GM18502 (cell line): ENCODE measurements at regions not wholly inside any gene's neighbourhood (a gene's known extent, or its start where the extent isn't known, plus 50 kb on each side); places are given as distances from the start of the nearest gene placed in this dataset.
"Not testable (repeated sequence)": the region's sequence is repeated elsewhere in the genome, so short reads cannot be mapped to it uniquely, and the experiment has no call there.

ENCODE experiments used
- ATAC-seq: cut with Tn5 transposase; IDR thresholded peaks from one replicate; pipeline ENCODE4 v1.9.1; 2021; ENCODE audit warnings: mild to moderate bottlenecking; ENCODE audit not compliant: unreplicated experiment, poor library complexity

DNA sequence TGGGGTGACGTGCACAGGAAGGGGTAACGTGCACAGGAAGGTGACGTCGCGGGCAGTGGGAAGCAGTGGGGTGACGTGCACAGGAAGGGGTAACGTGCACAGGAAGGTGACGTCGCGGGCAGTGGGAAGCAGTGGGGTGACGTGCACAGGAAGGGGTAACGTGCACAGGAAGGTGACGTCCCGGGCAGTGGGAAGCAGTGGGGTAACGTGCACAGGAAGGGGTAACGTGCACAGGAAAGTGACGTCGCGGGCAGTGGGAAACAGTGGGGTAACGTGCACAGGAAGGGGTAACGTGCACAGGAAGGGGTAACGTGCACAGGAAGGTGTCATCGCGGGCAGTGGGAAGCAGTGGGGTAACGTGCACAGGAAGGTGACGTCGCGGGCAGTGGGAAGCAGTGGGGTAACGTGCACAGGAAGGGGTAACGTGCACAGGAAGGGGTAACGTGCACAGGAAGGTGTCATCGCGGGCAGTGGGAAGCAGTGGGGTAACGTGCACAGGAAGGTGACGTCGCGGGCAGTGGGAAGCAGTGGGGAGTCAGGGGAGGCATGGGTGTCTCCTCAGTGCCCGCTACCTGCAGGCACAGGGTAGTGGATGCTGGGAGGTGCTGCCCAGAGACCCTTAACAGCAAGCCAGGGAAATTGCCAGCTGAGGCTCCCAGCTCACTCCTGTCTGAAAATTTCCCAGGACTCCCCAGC is 68.0 kb upstream of the CTBP2 start:
- ATAC-seq = not testable (repeated sequence)

- ATAC-seq = no peak
Observed at GRCh38 chr10:125227546-125227945, 67.2 kb upstream of the CTBP2 start.

DNA sequence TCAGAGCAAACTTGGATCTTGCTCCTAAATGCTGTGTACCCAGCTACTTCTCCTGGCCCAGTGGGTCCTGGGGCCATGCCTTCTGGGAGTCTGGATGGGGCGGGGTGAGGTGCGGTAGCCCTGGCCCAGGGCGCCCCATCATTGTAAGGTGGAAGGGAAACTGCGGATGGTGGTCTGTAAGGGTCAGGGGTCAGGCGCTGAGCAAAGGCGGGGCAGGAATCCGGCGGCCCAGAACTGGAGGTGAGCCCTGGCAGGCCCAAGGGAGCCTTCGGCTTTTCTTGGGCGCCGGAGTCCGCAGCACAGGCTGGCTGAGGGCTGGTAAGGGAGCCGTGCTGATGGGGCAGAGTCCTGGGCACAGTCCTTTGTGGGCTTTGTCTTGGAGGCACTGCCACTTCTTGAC is 66.5 kb upstream of the CTBP2 start:
- no peak for ATAC-seq

DNA sequence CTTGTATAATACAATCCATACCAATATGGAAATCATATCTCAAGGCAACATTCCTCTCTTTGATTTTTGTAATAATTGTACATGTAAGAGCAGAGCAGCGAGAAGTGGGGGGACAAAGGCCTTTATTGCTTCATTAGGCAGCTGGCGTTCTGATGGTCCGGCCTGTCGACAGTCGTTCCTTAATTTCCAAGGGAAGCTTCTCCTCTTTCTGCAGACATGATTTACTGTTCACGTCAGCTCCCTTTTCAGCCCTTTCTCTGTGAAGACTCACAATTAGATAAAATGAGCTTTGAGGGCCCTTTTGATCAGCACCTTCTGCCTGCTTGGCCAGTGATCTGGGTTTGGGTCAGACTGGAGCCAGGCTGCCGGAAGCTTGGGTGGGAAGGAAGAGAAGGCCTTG is 65.6 kb upstream of the CTBP2 start:
- ATAC-seq = no peak

DNA sequence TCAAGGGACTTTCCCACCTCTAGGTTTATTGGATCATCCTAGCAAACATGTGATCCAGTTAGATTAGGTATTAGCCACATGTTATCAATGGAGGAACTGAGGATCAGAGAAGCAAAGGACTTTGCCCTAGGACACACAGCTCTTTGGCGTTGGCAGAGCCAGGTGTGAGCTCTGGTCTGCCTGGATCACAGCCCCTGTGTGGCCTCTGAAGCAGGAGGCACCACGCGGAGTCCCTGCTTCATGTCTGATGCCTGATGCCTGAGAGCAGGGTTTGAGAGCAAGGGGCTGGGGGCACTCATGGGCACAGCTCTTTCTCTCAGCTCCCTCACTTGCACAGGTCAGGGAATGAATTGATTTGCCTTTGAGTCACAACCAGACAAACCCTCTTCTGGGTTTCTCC is 64.7 kb upstream of the CTBP2 start:
- ATAC-seq = no peak

DNA sequence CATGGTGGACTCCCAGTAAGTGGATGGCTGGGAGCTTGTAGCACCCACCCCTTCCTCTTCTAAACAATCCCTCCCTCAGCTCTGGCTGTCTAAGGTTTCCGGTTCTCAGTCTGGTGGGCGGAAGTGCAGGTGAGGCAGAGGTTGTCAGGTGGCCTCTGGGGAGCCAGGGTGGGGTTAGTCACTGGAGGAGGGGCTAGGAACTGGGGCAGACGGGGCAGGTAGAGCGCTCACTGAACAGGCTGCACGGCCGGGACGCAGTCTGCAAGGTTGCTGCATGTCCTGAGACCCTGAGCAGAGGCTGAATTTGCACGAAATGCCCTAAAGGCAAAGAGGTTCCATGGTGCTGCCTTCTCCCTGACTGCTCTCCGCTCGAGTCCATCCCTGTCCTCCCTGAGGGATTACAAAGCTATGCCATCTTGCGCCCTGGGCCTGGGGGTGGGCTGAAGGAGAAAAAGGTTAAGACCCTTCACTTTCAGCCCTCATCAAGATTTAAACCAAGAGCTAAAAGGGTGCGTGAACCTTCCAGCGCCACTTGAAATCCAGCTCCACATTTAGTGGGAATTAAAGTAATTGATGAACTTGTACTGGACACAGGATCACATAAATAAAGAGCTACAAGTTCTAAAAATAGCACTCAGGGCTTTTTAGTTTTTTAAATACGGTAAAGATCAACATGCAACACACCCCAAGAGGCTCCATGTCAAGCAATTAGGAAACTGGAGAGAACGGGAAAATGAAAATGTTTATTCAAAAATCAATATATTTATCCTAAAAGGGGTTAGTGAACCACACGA is 62.3 kb upstream of the CTBP2 start:
- ATAC-seq = no peak

DNA sequence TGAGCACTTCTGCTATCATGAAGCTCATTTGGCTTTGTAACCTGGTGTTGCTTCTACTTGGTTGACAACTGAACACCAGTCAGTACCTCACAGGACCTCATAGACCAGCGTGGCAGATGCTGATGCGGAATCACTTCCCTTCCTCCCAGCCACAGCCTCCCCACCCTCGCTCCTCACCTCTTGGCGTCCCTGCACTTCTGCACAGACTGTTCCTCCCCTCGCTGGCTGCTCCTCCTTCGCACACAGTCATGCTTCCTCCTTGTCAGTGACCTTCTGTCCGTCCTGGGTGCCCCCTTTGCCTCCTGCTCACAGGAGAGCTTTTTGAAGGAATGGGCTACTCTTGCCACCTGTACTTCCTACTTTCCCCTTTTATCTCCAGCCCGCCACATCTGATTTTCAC is 61.4 kb upstream of the CTBP2 start:
- ATAC-seq = no peak

GRCh38 chr10:125219776-125220175 is 59.4 kb upstream of the CTBP2 start:
- ATAC-seq = no peak

- no peak for ATAC-seq
Observed at GRCh38 chr10:125218967-125219366, 58.6 kb upstream of the CTBP2 start.

DNA sequence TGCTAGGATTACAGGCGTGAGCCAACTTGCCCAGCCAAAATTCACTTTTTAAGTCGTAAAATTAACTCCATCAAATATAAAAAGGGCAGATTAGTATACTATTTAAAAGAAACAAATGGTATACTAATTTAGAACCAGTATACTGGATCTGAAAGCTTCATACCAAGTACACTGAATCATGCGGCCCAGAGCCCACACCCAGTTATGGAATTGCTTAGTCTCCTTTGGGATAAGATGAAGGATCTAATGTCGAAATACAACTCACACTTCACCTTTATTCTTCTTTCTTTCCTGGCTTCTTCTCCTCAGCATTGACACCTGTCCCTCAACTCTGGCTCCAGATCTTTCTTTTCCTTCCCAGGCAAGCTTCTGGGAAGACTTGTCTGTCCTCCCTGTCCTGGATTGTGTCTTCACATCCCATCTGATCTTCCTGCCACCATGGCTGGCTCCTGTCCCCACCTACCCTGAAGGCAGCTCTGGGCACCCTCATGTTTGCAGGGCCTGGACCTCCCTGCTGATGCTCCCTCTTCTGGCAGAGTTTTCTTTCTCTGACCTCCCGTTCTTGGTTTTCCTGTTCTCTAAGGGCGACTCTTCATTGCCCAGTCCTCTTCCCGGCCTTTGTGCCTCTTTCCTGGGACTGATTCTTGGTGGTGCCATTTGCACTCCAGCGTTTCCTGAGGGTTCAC is 57.8 kb upstream of the CTBP2 start:
- no peak for ATAC-seq

GRCh38 chr10:125216861-125217260 is 56.5 kb upstream of the CTBP2 start:
- ATAC-seq = no peak

DNA sequence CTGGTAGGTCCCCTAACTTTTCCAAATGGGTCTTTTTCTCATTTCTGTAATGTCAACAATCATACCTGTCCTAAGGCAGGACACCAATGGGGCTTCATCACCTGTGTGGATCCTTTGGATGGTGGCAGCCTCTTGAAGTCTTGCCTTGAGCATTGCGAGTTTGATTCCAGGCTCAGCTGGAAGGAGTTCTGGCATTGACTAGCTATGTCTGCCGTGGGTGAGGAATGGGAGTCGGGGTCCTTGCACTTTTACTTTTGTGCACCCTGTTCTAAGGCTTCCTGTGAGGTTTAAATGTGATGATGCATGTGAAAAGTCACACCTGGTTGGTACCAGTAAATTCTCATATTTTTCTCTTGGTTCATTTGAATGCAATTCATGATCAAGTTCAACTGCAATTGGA is 55.9 kb upstream of the CTBP2 start:
- no peak for ATAC-seq

DNA sequence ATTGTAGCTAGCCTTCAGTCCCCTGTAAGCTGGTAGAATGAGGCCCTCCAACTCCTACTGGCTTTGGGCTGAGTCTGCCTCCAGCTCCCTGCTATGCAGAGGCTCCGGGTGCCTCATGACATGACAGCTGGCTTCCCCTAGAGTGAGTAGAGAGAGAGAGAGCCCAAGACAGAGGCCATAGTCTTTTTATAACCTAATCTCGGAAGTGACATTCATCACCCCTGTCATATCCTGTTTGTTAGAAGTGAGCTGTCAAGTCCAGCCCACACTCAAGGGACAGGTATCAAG is 53.9 kb upstream of the CTBP2 start:
- no peak for ATAC-seq

DNA sequence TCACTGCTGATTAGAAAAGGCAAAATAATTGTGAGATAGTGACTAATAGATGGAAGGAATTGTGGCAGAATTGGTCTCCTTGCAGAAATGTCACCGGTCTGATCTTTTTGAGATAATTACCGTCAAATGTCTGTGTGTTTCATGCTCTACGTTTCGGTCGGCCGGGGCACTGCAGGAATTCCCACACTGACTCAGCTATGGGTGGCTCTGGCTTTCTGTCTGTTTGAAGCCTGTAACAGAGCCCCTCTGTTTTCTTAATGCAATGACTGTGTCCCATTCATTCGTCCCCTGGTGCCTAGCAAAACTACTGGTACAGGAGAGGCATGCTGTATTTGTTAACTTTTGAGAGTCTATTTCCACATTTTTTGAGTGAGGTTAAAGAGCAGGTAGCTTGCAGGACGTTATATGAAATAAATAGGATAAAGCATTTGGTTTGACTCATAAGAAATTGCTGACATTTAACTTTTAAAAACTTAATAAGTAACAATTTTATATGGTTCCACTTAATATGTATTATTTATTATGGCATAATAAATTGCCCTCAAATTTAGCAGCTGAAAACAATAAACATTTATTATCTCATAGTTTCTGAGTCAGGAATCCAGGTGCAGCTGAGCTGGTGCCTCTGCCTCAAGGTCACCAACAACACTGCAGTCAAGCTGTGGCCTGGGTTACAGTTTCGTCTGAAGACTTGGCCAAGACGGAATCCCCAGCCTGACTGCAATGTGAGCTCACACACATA is 53.3 kb upstream of the CTBP2 start:
- ATAC-seq = no peak

DNA sequence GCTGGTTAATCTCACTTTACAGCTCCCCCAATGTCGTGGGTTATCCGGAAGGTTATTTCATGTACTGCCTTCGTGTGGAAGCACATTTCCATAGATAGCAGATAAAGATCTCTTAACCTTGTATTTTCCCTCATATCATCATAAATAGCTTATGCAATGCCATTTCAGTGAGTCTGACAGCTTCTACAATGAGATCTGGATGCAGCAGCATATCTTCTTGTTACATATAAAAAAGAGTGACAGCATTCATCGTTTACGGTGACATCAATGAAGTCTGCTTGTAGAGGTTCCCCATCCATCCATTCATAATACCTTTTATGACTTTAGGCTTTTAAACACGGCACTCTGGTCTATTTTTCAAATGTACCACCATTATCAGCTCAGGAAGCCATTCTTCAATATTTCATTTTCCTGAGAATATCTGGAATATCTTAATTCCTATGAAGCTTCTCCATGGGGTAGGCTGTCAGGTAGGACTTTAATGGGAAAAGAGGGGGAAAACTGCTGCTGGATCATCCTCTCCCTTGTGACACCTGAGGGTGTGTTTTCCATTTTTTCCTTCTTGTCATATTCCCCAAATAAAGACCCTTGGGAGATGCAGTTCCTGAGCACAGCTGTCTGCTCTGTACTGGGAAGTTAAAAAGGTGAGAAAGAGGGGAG is 51.9 kb upstream of the CTBP2 start:
- ATAC-seq = no peak
